ENCODE measurements at regions not wholly inside any gene's neighbourhood (a gene's known extent, or its start where the extent isn't known, plus 50 kb on each side); places are given as distances from the start of the nearest gene placed in this dataset.

DNA sequence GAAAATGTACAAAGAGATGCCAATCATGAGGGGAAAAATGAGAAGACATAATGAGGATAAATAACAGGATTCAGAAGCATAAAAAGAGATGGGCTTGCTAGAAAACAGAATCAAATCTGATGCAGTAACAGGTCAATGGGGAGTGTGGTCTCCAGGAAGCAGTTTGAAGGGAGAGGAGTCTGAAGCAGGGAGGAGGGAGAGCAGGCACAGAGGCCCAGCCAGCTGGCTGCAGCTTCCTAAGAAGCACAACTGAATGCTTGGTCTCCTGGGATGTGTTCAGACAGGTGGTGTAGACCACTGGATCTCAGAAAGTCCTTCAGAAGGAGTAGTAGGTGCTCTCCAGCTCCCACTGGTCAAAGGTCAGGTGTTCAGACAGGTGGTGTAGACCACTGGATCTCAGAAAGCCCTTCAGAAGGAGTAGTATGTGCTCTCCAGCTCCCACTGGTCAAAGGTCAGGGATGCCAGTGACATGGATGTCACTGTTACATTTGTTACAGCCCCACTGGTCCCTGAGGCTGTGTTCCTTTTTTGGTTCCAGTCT, 68.3 kb upstream of the UBAC2 start:
- H3K36me3 Mint-ChIP-seq (ENCODE audit: low read depth), result no peaks in the 10 kb centered on the region
- no peak for TF ChIP-seq CTCF (conservative IDR thresholded peaks at IDR 0.05)
- no peak for DNase-seq (ENCODE audit: low read depth, low spot score)
- no peaks in the 10 kb centered on the region for H3K27me3 Mint-ChIP-seq (ENCODE audit: low read depth)
- peaks cover 23% of the 10 kb centered on the region for H3K4me1 Mint-ChIP-seq
- H3K4me3 Mint-ChIP-seq, result no peak overlapping the region
- no peaks in the 10 kb centered on the region for H3K9me3 Mint-ChIP-seq
- no peak overlapping the region for H3K27ac Mint-ChIP-seq (ENCODE audit: unreplicated experiment)

GRCh38 chr13:99133230-99133629, 67.4 kb upstream of the UBAC2 start:
- no peaks in the 10 kb centered on the region for H3K27me3 Mint-ChIP-seq (ENCODE audit: low read depth)
- TF ChIP-seq CTCF (conservative IDR thresholded peaks at IDR 0.05), result no peak
- H3K4me3 Mint-ChIP-seq, result no peak overlapping the region
- H3K9me3 Mint-ChIP-seq, result no peaks in the 10 kb centered on the region
- peaks cover 23% of the 10 kb centered on the region for H3K4me1 Mint-ChIP-seq
- H3K27ac Mint-ChIP-seq (ENCODE audit: unreplicated experiment), result no peak overlapping the region
- DNase-seq (ENCODE audit: low read depth, low spot score), result no peak
- H3K36me3 Mint-ChIP-seq (ENCODE audit: low read depth), result no peaks in the 10 kb centered on the region

DNA sequence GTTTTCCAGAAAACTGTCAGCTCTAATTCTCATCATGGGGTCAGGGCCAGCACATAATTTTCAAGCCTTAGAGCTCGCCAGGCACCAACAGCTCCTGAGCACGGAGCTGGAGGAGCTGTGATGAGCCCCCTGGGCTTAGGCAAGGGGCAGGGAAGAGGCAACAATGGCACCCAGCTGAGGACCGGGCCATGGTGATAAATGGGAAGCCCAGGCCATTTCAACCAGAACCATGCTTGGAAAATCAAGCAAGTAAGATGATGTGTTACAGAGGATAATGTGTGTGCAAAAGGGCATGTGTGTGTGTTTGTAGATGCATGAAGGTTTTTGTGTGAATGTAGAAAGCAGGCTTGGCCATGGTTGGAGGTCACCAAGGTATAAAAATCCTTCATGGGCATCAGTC, 66.8 kb upstream of the UBAC2 start:
- Mint-ChIP-seq H3K4me1 (peaks cover 23% of the 10 kb centered on the region), H3K4me3 (no peak overlapping the region), H3K9me3 (no peaks in the 10 kb centered on the region), H3K36me3 (ENCODE audit: low read depth) (no peaks in the 10 kb centered on the region), H3K27ac (ENCODE audit: unreplicated experiment) (peak overlapping the region; percentile 27), H3K27me3 (ENCODE audit: low read depth) (no peaks in the 10 kb centered on the region)
- TF ChIP-seq CTCF (conservative IDR thresholded peaks at IDR 0.05), result no peak
- DNase-seq (ENCODE audit: low read depth, low spot score), result no peak

DNA sequence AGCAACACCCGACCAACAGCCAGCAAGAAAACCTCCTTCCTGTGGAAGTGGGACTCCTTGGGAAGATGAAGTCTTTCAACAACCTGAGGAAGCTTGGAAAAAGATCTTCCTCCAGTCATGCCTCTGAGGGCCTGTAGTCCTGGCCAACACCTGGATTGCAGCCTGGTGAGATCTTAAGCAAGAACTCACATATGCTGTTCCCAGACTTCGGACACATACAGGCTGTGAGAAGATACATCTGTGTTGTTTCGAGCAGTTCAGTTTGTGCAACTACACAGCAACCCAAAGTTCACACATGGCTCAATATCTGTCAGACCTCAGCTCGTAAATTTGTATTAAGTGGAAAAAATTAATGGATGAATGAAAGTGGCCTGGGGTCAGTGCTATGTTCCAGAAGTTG, 65.1 kb upstream of the UBAC2 start:
- Mint-ChIP-seq H3K27me3 (ENCODE audit: low read depth) (no peaks in the 10 kb centered on the region), H3K4me1 (peaks cover 23% of the 10 kb centered on the region), H3K36me3 (ENCODE audit: low read depth) (no peaks in the 10 kb centered on the region), H3K27ac (ENCODE audit: unreplicated experiment) (peak overlapping the region; percentile 5), H3K4me3 (no peak overlapping the region), H3K9me3 (peaks cover 3% of the 10 kb centered on the region)
- TF ChIP-seq CTCF (conservative IDR thresholded peaks at IDR 0.05), result no peak
- no peak for DNase-seq (ENCODE audit: low read depth, low spot score)

GRCh38 chr13:99136427-99136954, 64.2 kb upstream of the UBAC2 start:
- H3K27ac Mint-ChIP-seq (ENCODE audit: unreplicated experiment), result no peak overlapping the region
- no peaks in the 10 kb centered on the region for H3K36me3 Mint-ChIP-seq (ENCODE audit: low read depth)
- TF ChIP-seq CTCF (conservative IDR thresholded peaks at IDR 0.05), result no peak
- H3K9me3 Mint-ChIP-seq, result peaks cover 3% of the 10 kb centered on the region
- peaks cover 23% of the 10 kb centered on the region for H3K4me1 Mint-ChIP-seq
- DNase-seq (ENCODE audit: low read depth, low spot score), result no peak
- no peaks in the 10 kb centered on the region for H3K27me3 Mint-ChIP-seq (ENCODE audit: low read depth)
- H3K4me3 Mint-ChIP-seq, result no peak overlapping the region
